Endothelial cell of umbilical vein (primary cell): ENCODE measurements at regions not wholly inside any gene's neighbourhood (a gene's known extent, or its start where the extent isn't known, plus 50 kb on each side); places are given as distances from the start of the nearest gene placed in this dataset.

ENCODE experiments used
- BruUV-seq: library from RNA; stranded (reverse); fragments of 400-500 nt; replicated peaks from 2 replicates; lab custom pipeline; 2021; lab: Mats Ljungman, UMichigan
- CTCF ChIA-PET: fragments of 300-600, 350-600 bp; sonication (Branson Sonifier 250); formaldehyde crosslinking; loops from one replicate; lab custom pipeline; 2021; ENCODE audit warnings: antibody characterized with exemption, inconsistent platforms; lab: Charles Lee
- POLR2A ChIA-PET: fragments of 300-600, 350-600 bp; sonication (Branson Sonifier 250); formaldehyde crosslinking; loops from one replicate; lab custom pipeline; 2021; ENCODE audit warnings: antibody characterized with exemption, inconsistent platforms; lab: Charles Lee
- DNase-seq: peaks from one replicate; pipeline ENCODE4 v3.0.0-alpha.2; 2011; ENCODE audit warnings: low read depth, low spot score
- FAIRE-seq: peaks from 2 replicates; lab custom pipeline; 2011; peaks lifted over from hg19 to GRCh38; lab: Jason Lieb, UNC
- H2AFZ ChIP-seq: 2 replicates; pipeline ENCODE4 v1.6.0; 2012; ENCODE audit warnings: low read depth, low read length, control low read depth, inconsistent platforms
- H3K27ac ChIP-seq: 2 replicates; pipeline ENCODE4 v1.5.1; 2011; ENCODE audit warnings: low read depth, mild to moderate bottlenecking, control low read depth, low read length, moderate library complexity; ENCODE audit not compliant: insufficient read depth
- H3K27me3 ChIP-seq, 2 experiments: 2 replicates each; pipeline versions ENCODE4 v1.6.0 to v1.6.1; 2011; ENCODE audit warnings: low read length in 2 of 2, mixed read lengths in 1 of 2; ENCODE audit not compliant: control insufficient read depth in 2 of 2, insufficient read depth in 2 of 2
- H3K36me3 ChIP-seq, 2 experiments: 2 replicates in 1 of 2; 3 replicates in 1 of 2; pipeline ENCODE4 v1.5.1; 2011; ENCODE audit warnings: low read length in 2 of 2, mild to moderate bottlenecking in 1 of 2, moderate library complexity in 1 of 2; ENCODE audit not compliant: control insufficient read depth in 2 of 2, insufficient read depth in 2 of 2; ENCODE audit errors: extremely low read depth in 1 of 2
- H3K4me1 ChIP-seq: 3 replicates; pipeline ENCODE4 v1.5.1; 2011; ENCODE audit warnings: mild to moderate bottlenecking, low read length; ENCODE audit not compliant: control insufficient read depth, insufficient read depth; ENCODE audit errors: extremely low read depth
- H3K4me2 ChIP-seq: 2 replicates; pipeline ENCODE4 v1.6.1; 2011; ENCODE audit warnings: low read length, control low read depth, mixed read lengths; ENCODE audit not compliant: insufficient read depth
- H3K4me3 ChIP-seq, 3 experiments: fragments of 200-600 bp in 1 of 3; sonication (generic), shearing (Covaris generic) in 1 of 3; replicated peaks in 1 of 3; 2 replicates each; pipeline ENCODE4 v1.5.1; 2011 to 2016; ENCODE audit warnings: control low read depth in 3 of 3, low read length in 3 of 3, mild to moderate bottlenecking in 2 of 3, inconsistent platforms in 1 of 3, low read depth in 1 of 3, moderate library complexity in 1 of 3; ENCODE audit not compliant: insufficient read depth in 1 of 3
- H3K79me2 ChIP-seq: 2 replicates; pipeline ENCODE4 v1.6.0; 2012; ENCODE audit warnings: low read length, inconsistent platforms; ENCODE audit not compliant: control insufficient read depth, insufficient read depth
- H3K9ac ChIP-seq: replicated peaks from 2 replicates; pipeline ENCODE3; 2011; ENCODE audit warnings: low read length, control low read depth; ENCODE audit not compliant: insufficient read depth; ENCODE audit errors: extremely low read depth
- H3K9me1 ChIP-seq: replicated peaks from 3 replicates; pipeline ENCODE4 v1.6.0; 2011; ENCODE audit warnings: mild to moderate bottlenecking, low read length; ENCODE audit not compliant: control insufficient read depth, insufficient read depth; ENCODE audit errors: extremely low read depth
- H3K9me3 ChIP-seq: replicated peaks from 2 replicates; pipeline ENCODE4 v1.5.1; 2012; ENCODE audit warnings: low read length, inconsistent platforms; ENCODE audit not compliant: control insufficient read depth, insufficient read depth
- H4K20me1 ChIP-seq: replicated peaks from 2 replicates; pipeline ENCODE3; 2011; ENCODE audit warnings: mild to moderate bottlenecking, low read length; ENCODE audit not compliant: control insufficient read depth, insufficient read depth; ENCODE audit errors: extremely low read depth
- CTCF ChIP-seq, 2 donors: IDR thresholded peaks; 1 replicate in 1 of 2; 2 replicates in 1 of 2; pipeline ENCODE4 v1.5.1; 2011; ENCODE audit warnings: low read length in 2 of 2, mild to moderate bottlenecking in 2 of 2, moderate library complexity in 2 of 2, control low read depth in 1 of 2, inconsistent platforms in 1 of 2, low read depth in 1 of 2; ENCODE audit not compliant: insufficient read depth in 1 of 2; ENCODE audit errors: extremely low read depth in 1 of 2
- EZH2 ChIP-seq: IDR thresholded peaks from 2 replicates; pipeline ENCODE4 v1.6.1; 2012; ENCODE audit warnings: borderline replicate concordance, low read depth, mild to moderate bottlenecking, moderate library complexity, low read length, inconsistent platforms; ENCODE audit not compliant: severe bottlenecking
- FOS ChIP-seq: IDR thresholded peaks from 2 replicates; pipeline ENCODE4 v1.6.1; 2011; ENCODE audit warnings: mild to moderate bottlenecking, low read length, moderate library complexity, borderline replicate concordance; ENCODE audit not compliant: insufficient read depth
- GATA2 ChIP-seq: IDR thresholded peaks from 2 replicates; pipeline ENCODE4 v1.7.0; 2011; ENCODE audit warnings: low read depth, mild to moderate bottlenecking, moderate library complexity, mixed read lengths, low read length; ENCODE audit not compliant: insufficient read length, insufficient read depth
- JUN ChIP-seq: IDR thresholded peaks from 2 replicates; pipeline ENCODE4 v1.6.1; 2011; ENCODE audit warnings: borderline replicate concordance, low read depth; ENCODE audit not compliant: insufficient read length, insufficient read depth
- MAX ChIP-seq: IDR thresholded peaks from 2 replicates; pipeline ENCODE4 v1.6.1; 2011; ENCODE audit not compliant: insufficient read depth, insufficient read length
- MYC ChIP-seq: IDR thresholded peaks from one replicate; pipeline ENCODE4 v1.6.1; 2011; ENCODE audit warnings: mild to moderate bottlenecking, low read depth, low read length
- POLR2A ChIP-seq: IDR thresholded peaks from 2 replicates; pipeline ENCODE4 v1.6.1; 2012; ENCODE audit warnings: low read depth, mild to moderate bottlenecking, control low read depth, low read length
- POLR2AphosphoS5 ChIP-seq: IDR thresholded peaks from 2 replicates; pipeline ENCODE4 v1.6.1; 2012; ENCODE audit warnings: low read depth, mild to moderate bottlenecking, control low read depth, low read length, moderate library complexity; ENCODE audit not compliant: insufficient read depth
- dilution Hi-C: fragments of 300-500 bp; cut with MboI; formaldehyde crosslinking; loops from one replicate; pipeline ENCODE4 v1.15.0; 2019; ENCODE audit warnings: low sequenced_read_pairs; ENCODE audit not compliant: extremely low pct_ligation_motif_present
- intact Hi-C: fragments of 100-400 bp; cut with micrococcal nuclease; formaldehyde crosslinking; loops from one replicate; pipeline ENCODE4 v1.10.0; 2022

GRCh38 chr3:103705641-103706040 is 1270.8 kb downstream of the ZPLD1 start:
- Histone ChIP-seq H3K4me3 (no peak overlapping the region), H3K9me3 (no peaks in the 10 kb centered on the region), H3K27ac (no peak overlapping the region), H3K36me3 (no peaks in the 10 kb centered on the region), H4K20me1 (no peaks in the 10 kb centered on the region), H3K4me1 (no peaks in the 10 kb centered on the region), H3K79me2 (no peaks in the 10 kb centered on the region), H2AFZ (no peak overlapping the region), H3K9me1 (no peaks in the 10 kb centered on the region), H3K9ac (no peak overlapping the region), H3K27me3 (no peaks in the 10 kb centered on the region), H3K4me2 (no peak overlapping the region)
- ChIA-PET CTCF (no interaction called here), POLR2A (no interaction called here)
- TF ChIP-seq FOS (no peak), MYC (no peak), EZH2 (no peak), POLR2A (no peak), POLR2AphosphoS5 (no peak), CTCF (IDR thresholded peaks at IDR 0.05; ENCODE audit: extremely low read depth in 1 of 2, insufficient read depth in 1 of 2, low read depth in 1 of 2, low read length in 2 of 2) (no peak), JUN (no peak), MAX (no peak), GATA2 (no peak)
- no peak for DNase-seq
- intact Hi-C loops, result no loop called here
- dilution Hi-C loops, result no loop called here
- BruUV-seq, result no TSS peak
- FAIRE-seq, result no peak
